ENCODE measurements at regions not wholly inside any gene's neighbourhood (a gene's known extent, or its start where the extent isn't known, plus 50 kb on each side); places are given as distances from the start of the nearest gene placed in this dataset.

DNA sequence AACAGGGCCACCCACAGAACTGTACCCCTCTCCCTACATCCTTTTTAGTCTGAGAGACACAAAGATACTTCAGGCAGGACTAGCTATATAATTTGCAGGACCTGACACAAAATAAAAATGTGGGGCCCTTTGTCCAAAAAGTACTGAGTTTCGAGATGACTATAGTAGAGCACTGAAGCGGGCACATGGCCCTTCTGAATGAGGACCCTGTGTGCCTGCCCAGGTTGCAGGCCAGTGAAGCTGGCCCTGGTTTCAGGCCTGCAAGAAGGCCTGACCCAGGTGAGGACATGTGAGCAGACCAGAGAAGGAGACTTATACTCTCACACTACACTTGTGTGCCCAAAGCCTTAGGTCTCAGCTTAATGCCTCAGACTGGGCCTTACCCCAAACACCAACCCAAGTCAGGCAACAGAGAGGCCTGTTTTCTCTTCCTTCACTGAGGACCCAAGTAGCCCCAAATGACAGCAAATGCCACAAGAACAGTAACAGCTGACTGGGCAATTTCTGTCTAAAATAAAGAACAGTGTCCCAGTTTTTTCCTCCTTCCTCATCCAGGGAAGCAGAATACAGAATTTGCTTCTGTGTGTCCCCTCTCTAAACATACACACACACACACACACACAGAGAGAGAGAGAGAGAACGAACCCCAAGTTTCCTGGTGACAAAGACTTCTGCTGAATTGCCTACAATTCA, 100.9 kb upstream of the ARHGEF3 start:
- DNase-seq (ENCODE audit: extremely low read depth in 1 of 2, low read depth in 1 of 2): no peak

DNA sequence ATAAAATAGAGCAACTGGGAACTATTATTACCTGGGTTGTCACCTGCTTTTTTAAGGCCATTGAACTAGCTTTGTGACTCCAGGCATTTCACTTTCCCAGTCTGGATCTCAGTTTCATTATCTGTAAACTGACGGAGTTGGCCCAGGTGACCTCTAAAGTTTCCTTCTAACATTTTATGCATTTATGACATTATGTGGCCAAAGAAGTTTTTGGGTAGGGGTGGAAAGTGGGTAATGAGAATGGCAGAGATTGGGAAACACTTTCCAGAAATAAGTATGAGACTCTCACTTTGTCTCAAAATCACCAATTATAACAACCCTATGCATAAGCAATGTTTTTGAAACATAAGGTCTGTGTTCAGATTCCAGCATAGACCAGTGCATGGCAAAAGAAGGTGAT, 99.1 kb upstream of the ARHGEF3 start:
- no peak for DNase-seq (ENCODE audit: extremely low read depth in 1 of 2, low read depth in 1 of 2)

DNA sequence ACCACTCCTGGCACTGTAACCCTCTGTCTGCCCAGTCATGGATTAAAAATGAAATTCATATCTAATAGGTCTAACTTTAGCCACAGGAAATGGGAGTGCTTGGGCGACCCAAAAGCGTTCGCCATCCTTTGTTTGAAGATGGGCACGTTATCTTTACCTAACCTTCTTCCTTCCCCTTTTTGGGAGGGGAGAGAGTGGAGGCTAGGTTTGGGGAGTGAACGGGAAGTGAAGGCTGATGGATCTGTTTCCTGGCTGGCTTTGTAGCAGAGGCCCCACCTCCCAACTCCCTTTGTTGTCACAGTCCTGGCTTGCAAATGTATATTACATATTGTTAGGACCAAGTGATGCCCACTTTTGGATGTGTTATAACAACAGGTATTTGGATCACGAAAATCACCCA, 98.1 kb upstream of the ARHGEF3 start:
- no peak for DNase-seq (ENCODE audit: extremely low read depth in 1 of 2, low read depth in 1 of 2)

DNA sequence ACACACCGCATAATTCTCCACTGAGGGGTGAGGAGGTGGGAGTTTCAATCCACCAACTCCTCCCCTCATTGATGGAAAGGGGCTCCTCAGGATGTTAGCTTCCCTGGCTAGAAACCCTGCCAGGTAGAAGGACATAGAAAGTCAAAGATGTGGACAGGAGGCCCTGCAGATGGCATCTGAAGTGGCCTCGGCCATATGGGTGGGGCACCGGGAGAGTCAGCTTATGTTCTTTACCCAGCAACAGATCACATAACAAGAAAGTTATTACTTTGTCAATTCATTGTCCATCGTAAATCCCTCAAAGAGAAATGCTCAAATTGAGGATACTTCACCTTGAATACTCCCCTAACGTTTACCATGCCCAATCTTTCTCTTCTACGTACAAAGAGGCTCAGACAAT, 97.3 kb upstream of the ARHGEF3 start:
- DNase-seq (ENCODE audit: extremely low read depth in 1 of 2, low read depth in 1 of 2): no peak

DNA sequence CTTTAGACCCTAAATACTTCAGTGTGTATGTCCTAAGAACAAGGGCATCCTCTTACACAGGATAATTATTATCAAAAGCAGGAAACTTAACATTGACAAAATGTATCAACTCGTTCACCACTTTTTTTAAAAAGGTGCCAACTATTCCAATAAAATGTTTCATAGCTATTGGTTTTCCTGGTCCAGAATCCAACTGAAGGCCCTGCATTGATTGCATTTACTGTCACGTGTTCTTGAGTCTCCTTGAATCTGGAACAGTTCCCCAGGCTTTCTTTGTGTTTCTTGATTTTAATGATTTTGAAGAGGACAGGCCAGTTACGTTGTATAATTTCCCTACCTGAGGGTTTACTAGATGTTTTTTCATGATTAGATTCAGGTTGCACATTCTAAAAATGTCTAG, 94.6 kb upstream of the ARHGEF3 start:
- DNase-seq (ENCODE audit: extremely low read depth in 1 of 2, low read depth in 1 of 2): no peak

DNA sequence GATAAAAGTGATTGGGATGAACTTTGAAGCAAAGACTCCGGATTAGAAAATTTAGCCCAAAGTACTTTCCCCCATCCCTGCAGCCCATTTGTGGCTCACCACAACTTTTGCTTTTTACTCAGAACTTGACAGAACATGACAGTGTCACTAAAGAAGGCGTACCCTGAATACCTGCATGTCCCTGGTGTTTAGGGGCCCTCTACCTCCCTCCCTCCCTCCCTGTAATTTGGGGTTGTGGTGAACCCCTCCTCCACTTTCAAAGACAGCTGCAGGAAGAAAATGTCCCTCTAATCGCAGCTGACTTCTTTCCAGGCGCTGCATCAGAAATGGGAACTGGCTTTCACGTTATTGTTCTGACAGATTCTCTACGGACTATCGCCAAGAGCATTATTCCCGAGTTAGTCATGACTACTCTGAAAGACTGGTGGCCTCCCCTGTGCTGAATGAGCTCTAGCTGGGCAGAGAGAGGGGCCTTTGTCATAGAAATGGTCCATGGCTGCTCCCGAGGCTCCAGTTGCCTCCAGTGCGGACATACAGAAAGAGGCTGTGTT, 93.2 kb upstream of the ARHGEF3 start:
- no peak for DNase-seq (ENCODE audit: extremely low read depth in 1 of 2, low read depth in 1 of 2)

DNA sequence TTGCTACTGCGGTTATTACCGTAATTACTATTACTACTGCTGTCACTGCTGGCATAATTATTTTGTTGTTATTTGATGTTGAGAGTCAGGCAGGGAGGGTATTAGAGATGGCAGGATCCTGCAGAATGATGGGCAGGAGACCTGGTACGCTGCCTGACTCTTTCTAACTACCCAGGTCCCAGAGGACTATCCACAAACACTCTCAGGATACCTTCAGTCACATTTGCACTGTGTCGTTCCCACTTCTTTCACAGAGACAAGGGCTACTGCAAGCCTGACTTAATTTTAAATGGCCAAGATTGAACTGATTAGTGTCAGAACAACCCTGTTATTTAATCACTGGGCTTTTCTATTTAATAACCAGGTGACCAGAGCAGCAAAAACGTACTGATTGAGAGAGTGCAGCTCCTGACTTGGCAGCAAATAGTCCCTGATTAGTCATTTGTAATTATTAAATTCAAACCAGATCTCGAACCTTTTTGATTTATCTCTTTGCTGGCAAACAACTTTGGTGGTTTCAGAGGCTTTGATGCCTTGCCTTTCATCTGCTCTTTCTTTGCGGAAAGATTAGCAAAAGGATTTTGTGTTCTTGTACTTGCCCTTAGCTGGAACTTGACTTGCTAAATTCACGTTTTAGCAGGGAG, 88.8 kb upstream of the ARHGEF3 start:
- no peak for DNase-seq (ENCODE audit: extremely low read depth in 1 of 2, low read depth in 1 of 2)

DNA sequence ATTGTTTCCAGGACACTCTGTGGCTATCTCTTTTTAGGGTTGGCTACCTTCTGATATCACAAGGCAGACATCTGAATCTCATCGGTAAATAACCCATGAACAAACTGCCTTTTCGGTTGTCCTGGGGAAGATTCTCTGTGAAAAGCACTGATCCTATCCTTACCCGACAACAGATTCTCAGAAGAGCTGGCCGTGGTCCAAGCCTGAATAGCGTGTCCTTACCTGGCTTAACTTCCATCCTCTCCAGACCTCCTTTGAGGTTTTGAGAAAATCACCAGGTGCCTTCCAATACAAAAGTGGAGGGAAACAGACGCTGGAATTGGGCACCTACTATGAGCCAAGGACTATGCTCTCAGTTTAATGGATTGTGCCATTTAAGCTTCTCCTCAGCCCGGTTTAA, 87.4 kb upstream of the ARHGEF3 start:
- no peak for DNase-seq (ENCODE audit: extremely low read depth in 1 of 2, low read depth in 1 of 2)

DNA sequence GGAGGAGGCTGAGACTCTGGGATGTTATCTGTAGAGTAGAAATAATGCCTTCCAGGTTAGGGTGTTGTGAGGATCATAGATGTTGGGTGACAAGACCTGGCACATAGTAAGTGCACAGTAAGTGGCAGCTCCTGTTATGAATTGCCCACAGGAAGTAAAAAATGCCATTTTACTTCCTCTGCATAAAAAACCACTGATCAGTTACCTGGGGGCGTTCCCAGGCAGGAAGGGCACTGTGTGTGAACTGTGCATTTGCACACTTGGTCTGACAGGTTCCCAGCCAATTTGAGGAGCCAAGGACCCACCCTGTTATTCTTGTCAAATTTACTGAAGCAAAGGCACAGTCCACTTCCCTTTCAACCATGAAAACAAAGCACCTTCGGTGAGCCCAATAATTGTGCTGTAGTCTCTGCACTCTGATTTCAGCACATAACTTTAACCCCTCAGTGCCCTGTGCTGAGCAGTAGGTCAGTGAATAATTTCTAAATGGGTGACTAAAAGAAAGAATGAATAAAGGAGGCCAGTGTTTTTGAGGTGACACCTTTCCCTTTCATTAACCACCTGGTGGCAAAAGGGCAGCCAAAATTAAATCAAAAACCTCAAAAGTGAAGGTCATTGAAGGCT, 85.8 kb upstream of the ARHGEF3 start:
- no peak for DNase-seq (ENCODE audit: extremely low read depth in 1 of 2, low read depth in 1 of 2)

DNA sequence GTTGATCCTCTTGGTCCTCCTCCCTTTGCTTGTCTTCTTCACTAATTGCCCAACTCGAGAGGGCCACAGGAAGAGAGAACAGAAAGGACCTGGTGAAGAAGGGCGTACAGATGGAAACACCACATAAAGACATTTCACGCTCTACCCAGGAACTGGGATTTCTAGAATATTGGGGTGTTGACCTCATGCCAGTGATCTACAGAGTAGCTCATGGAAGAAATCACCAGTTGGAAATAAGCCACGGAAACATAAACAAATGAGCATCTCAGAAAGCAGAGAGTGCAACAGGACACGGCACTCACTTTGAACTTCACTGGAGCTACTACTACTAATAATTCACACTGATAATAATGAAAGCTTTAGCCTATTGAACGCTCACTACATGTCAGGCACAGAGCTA, 84.6 kb upstream of the ARHGEF3 start:
- no peak for DNase-seq (ENCODE audit: extremely low read depth in 1 of 2, low read depth in 1 of 2)

DNA sequence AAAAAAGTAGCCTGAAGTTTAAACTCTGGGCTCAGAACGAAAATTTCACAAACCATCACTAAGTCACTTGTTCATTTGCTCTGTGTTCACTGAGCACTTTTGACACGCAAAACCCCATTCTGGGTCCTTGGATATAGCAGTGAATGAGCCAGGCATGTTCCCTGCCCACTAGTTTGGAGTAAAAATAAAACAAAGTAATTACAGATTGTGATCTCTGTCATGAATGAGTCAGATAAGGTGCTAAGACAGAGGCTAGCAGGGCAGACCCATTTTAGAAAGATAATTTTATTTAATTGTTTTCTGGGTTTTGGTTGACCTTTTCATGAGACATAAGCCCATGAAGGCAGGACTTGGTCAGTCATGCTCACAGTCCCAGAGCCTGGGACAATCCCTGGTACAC, 84.1 kb upstream of the ARHGEF3 start:
- no peak for DNase-seq (ENCODE audit: extremely low read depth in 1 of 2, low read depth in 1 of 2)

DNA sequence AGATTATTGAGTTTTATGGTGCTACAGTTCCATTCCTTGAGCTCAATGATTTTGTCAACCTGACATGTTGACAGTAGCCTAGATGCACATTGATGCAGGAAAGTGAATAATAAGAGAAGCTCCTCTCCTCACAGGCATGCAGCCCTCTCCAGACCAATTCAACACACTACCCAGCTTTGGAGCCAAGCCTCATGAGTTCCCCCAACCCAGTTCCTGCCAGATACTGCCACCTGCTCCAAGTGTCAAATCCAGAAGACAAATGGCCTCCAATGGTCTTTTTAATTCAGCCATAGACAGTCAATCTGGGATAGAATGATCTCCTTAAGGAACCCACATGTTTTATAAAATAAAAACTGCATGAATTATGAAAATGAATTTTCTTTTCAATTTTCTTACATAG, 83.7 kb upstream of the ARHGEF3 start:
- no peak for DNase-seq (ENCODE audit: extremely low read depth in 1 of 2, low read depth in 1 of 2)

DNA sequence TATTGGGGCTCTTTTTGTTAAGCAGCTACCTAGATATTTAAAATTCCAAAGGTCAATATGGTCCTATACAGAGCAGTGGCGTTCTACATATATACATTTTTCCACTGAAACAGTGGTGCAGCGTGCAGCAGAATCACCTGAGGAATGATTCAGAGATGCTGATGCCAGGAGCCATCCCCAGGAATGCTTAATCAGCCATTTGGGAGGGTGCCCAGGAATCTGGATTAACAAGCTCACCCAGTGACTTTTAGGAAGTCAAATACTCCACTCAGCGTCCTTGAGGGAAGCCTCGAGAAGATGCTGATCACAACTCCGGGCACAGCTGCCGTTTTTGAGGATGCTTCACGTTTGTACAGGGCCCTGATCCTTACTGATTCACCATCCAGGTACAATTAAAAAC, 82.6 kb upstream of the ARHGEF3 start:
- DNase-seq (ENCODE audit: extremely low read depth in 1 of 2, low read depth in 1 of 2): no peak

DNA sequence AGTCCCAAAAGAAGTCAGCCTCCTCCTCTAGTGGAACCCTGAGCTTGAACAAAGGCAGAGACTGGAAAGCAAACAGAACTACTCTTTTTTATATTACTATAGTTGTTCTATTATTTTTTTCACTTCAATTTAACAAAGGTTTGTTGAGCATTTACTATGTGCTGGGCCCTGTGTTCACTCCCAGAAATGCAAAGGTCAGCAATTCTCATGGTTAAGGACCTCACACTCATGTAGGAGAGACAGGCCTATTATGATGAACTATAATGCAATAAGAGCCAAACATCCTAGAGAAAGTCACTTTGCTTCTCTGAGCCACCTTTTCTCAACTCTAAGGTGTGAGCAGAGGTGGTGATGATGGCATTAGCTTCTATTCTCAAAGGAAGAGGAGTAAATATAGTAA, 82.1 kb upstream of the ARHGEF3 start:
- no peak for DNase-seq (ENCODE audit: extremely low read depth in 1 of 2, low read depth in 1 of 2)

DNA sequence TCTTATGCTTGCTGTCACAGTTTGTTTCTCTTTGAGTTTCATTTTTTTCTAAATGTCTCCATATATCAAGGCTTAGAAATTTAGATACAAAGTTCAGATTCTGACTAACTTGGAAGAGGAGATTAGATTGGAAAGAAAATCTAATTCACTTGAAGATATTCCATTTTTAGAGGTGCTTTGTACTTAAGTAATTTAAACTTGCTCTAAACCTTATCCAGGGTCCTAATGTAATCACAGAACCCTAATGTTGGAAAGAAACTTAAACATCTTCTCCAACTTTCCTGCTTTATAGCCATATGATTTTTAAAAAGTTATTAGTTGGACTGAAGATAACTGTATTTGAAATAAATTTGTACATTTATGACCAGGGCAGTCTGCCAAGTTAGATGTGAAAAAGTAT, 81.1 kb upstream of the ARHGEF3 start:
- no peak for DNase-seq (ENCODE audit: extremely low read depth in 1 of 2, low read depth in 1 of 2)

DNA sequence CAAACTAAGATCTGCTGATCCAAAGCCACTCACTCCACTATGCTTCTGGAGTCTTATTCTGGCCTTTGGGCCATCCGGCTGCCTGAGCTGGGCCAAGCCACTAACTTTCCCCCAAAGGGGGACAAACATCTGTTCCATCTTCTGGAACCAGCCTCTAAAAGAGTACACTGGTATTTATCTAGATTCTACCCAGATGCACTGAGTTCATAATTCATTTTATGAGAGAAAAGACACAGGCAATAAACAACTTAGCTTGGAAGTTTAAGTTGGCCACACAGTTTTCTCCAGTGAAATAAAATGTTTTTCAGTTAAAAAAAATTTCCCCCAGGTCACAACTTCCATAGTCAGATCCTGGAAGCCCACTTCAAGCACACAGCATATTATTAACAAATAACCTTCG, 80.1 kb upstream of the ARHGEF3 start:
- no peak for DNase-seq (ENCODE audit: extremely low read depth in 1 of 2, low read depth in 1 of 2)

DNA sequence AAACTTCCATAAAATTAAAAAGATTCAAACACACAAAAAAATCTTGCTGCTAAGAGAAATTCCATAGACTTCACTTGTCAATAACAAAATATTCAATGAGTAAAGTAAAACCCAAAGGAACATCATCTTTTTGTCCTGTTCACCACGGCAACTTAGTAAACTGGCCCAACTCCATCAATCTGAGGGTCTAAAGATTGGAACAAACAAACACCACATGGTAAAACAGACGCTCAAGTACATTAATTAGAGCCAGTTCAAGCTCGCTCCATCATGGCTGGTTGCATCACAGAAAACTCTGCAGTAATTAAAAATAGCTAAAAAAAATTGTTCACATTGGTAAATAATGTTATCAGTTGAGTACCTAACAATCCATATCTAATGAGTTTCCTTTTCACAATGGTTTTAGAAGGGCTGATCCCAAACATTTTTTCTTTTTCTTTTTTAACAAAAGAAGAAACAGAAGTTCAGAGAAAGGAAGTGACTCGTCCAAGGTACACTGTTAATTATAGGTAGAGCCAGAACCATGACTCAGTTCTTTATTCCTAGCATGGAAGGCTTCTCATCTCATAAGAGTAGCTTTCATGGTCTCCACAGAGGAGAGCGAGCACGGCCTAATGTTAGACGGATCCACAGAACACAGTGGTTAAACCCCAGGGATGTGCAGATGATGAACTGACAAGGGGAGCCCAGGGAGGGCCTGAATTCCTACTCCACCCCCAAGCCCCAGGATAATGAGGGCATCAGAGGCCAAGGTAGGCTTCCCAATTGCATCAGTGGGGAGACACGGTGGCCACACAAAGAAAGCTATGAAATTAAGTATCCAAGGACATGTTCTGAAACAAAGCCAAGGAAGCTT, 79.2 kb upstream of the ARHGEF3 start:
- no peak for DNase-seq (ENCODE audit: extremely low read depth in 1 of 2, low read depth in 1 of 2)

DNA sequence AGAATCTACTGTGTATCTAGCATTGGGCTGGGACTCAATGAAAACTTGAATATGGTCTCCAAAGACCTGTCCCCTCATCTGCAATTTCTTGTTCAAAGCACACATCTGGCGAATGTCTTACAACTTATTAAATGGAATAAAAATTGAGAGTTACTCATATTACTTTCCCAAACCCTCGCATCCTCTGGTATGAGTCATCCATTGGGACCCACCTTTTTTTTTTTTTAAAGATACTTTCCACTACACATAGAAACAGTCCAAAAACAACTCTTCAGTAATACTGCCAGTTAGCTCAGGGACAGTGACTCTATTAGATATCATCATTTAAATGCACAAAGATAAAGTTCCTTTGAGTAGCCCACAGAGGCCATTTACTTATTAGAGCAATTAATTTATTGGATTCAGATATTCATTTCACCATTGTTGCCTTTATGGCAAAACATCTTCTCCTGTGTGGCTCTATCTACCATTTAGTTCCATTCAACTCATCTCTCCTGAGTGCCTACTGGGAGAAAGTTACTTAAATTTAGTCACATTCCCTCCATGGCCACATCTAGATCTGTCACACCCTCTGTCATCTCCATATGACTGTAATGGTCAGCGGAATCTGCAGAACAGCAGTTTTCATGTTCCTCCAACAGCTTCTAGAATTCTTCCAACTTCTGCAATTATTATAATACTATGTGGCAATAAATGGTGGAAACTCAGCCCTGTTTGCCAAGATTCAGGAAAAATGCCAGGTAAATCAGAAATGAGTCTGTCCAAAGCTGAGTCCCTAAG, 77.9 kb upstream of the ARHGEF3 start:
- DNase-seq (ENCODE audit: extremely low read depth in 1 of 2, low read depth in 1 of 2): no peak

DNA sequence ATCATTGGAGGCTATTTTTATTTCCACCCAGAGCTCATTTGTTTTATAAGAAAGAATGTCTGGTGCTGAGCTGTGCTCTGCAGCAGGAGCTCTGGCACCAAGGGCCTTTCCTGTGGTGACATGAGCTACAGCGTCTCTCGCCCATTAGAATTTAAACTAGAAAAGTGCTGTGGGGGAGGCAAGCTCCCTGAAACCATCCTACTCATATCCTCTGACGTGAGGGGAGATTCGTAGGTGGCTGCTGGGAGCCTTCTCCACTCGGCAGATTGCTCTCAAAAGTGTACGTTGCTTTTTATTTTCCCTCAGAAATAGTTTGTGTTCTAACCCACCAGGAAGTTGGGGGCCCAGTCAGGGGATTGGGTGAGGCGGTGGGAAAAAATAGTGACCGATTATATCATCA, 76.3 kb upstream of the ARHGEF3 start:
- DNase-seq (ENCODE audit: extremely low read depth in 1 of 2, low read depth in 1 of 2): peak in 1 of 2 donors; percentile 67

DNA sequence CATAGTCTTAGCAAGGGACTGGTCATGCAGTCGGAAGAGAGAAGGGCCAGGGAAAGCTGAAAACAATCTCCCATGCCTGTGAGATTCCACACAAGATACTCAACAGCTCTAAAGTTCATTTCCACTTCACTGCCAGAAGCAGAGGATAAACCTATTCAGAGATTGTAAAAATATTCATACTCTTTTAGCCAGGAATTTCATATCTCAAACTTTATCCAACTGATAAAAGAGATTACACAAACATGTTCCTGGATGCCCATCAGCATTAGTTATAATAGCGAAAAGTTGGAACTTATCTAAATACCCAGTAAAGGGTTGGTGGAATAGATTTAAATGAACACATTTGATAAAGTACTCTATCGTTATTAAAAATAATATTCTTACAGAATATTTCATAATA, 75.2 kb upstream of the ARHGEF3 start:
- DNase-seq (ENCODE audit: extremely low read depth in 1 of 2, low read depth in 1 of 2): no peak

DNA sequence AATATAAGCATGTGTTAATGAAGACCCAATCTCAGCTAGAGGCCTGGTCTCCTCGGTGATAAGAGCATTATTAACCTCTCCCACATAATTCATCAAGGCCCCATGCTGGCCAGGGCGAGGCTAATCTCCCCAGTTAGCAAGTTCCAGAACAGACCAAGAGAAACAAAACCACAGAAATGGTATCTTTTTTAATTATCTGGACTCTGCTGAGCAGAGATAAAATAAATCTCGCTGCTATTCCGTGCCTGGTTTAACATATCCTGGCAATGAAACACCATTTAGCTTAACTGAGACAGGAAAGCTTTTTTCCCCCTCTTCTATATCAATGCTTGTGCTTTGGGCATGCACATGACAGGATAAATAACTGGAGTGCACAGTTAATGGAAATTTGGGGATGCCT, 72.5 kb upstream of the ARHGEF3 start:
- no peak for DNase-seq (ENCODE audit: extremely low read depth in 1 of 2, low read depth in 1 of 2)
